Adrenal gland (tissue), 5 donors: ENCODE measurements at regions not wholly inside any gene's neighbourhood (a gene's known extent, or its start where the extent isn't known, plus 50 kb on each side); places are given as distances from the start of the nearest gene placed in this dataset.

Experiments used
- CTCF ChIP-seq, 6 experiments: fragments of 450-650 bp in 4 of 6; fragments of 200-600 bp in 2 of 6; sonication (generic) in 1 of 6; IDR thresholded peaks; 1 replicate in 5 of 6; 2 replicates in 1 of 6; pipeline versions ENCODE4 v1.5.1 to v1.8.0; 2016 to 2021; ENCODE audit warnings: antibody characterized with exemption in 6 of 6, mild to moderate bottlenecking in 2 of 6, moderate library complexity in 1 of 6
- POLR2A ChIP-seq, 2 donors: fragments of 450-650 bp; IDR thresholded peaks; one replicate each; pipeline ENCODE4 v1.6.1; 2017; ENCODE audit warnings: antibody characterized with exemption in 2 of 2, mild to moderate bottlenecking in 2 of 2, moderate library complexity in 1 of 2
- donor health status: DM: no; HTN: no; CAD: no.

- no peak for TF ChIP-seq CTCF (IDR thresholded peaks at IDR 0.05)
- TF ChIP-seq POLR2A (IDR thresholded peaks at IDR 0.05): no peak
These were observed 111.0 kb downstream of the GATA6 start for GRCh38 chr18:22280453-22280750.
